Mesendoderm (in vitro differentiated cells): ENCODE measurements at regions not wholly inside any gene's neighbourhood (a gene's known extent, or its start where the extent isn't known, plus 50 kb on each side); places are given as distances from the start of the nearest gene placed in this dataset.
"Not testable (repeated sequence)": the region's sequence is repeated elsewhere in the genome, so short reads cannot be mapped to it uniquely, and the experiment has no call there.

Experiments
- DNase-seq: peaks from one replicate; pipeline ENCODE4 v3.0.0; 2013
- H2AK5ac ChIP-seq: 2 replicates; pipeline ENCODE4 v1.6.1; 2013; ENCODE audit warnings: low read length, inconsistent platforms
- H2BK120ac ChIP-seq: 2 replicates; pipeline ENCODE4 v1.6.1; 2013; ENCODE audit warnings: low read depth, mild to moderate bottlenecking, low read length, moderate library complexity, mixed read lengths
- H2BK15ac ChIP-seq: replicated peaks from 2 replicates; pipeline ENCODE4 v1.6.1; 2013; ENCODE audit warnings: low read depth, mild to moderate bottlenecking, moderate library complexity
- H2BK5ac ChIP-seq: 2 replicates; pipeline ENCODE4 v1.6.1; 2013; ENCODE audit warnings: low read length, inconsistent platforms
- H3K18ac ChIP-seq: 2 replicates; pipeline ENCODE4 v1.6.1; 2013; ENCODE audit warnings: mild to moderate bottlenecking, low read length, mixed read lengths
- H3K23ac ChIP-seq: one replicate; pipeline ENCODE4 v1.6.1; 2013; ENCODE audit warnings: low read length
- H3K27ac ChIP-seq: 2 replicates; pipeline ENCODE4 v1.5.1; 2013; ENCODE audit warnings: low read depth, mild to moderate bottlenecking, inconsistent platforms, low read length, moderate library complexity
- H3K27me3 ChIP-seq: 2 replicates; pipeline ENCODE4 v1.6.1; 2013; ENCODE audit warnings: low read length, control low read depth, mild to moderate bottlenecking, inconsistent platforms; ENCODE audit not compliant: insufficient read depth, poor library complexity
- H3K36me3 ChIP-seq: 2 replicates; pipeline ENCODE4 v1.6.1; 2013; ENCODE audit warnings: low read length, inconsistent platforms; ENCODE audit not compliant: control insufficient read depth, insufficient read depth
- H3K4ac ChIP-seq: one replicate; pipeline ENCODE4 v1.6.1; 2013; ENCODE audit warnings: low read depth, mild to moderate bottlenecking, low read length, moderate library complexity
- H3K4me1 ChIP-seq: 2 replicates; pipeline ENCODE4 v1.6.1; 2013; ENCODE audit warnings: low read depth, low read length, inconsistent platforms; ENCODE audit not compliant: control insufficient read depth
- H3K4me2 ChIP-seq: 2 replicates; pipeline ENCODE4 v1.6.1; 2013; ENCODE audit warnings: low read length
- H3K4me3 ChIP-seq: 2 replicates; pipeline ENCODE4 v1.5.1; 2013; ENCODE audit warnings: mild to moderate bottlenecking, low read length
- H3K56ac ChIP-seq: one replicate; pipeline ENCODE4 v1.6.1; 2013; ENCODE audit warnings: low read length
- H3K79me1 ChIP-seq: 2 replicates; pipeline ENCODE4 v1.6.1; 2013; ENCODE audit warnings: low read length, inconsistent platforms
- H3K79me2 ChIP-seq: 2 replicates; pipeline ENCODE4 v1.6.1; 2013; ENCODE audit warnings: mild to moderate bottlenecking, low read length; ENCODE audit not compliant: control insufficient read depth, insufficient read depth
- H3K9ac ChIP-seq: 2 replicates; pipeline ENCODE4 v1.6.1; 2013; ENCODE audit warnings: low read length, inconsistent platforms
- H4K5ac ChIP-seq: one replicate; pipeline ENCODE4 v1.6.1; 2013; ENCODE audit warnings: low read length
- H4K8ac ChIP-seq: one replicate; pipeline ENCODE4 v1.6.1; 2013; ENCODE audit warnings: low read depth, mild to moderate bottlenecking, control low read depth, low read length, moderate library complexity
- WGBS: extraction: QIAGEN DNeasy Blood & Tissue Kit; methylation state at CpG from one replicate; pipeline ENCODE4 v1.1.7; 2013; ENCODE audit warnings: low lambda C conversion rate, missing lambda C conversion rate; ENCODE audit not compliant: insufficient coverage; ENCODE audit errors: extremely low coverage; 5-methylcytosine and 5-hydroxymethylcytosine counted together

- DNase-seq = no peak
- H3K27me3 ChIP-seq = no peaks in the 10 kb centered on the region
- H3K79me2 ChIP-seq = no peaks in the 10 kb centered on the region
- no peak overlapping the region for H3K9ac ChIP-seq
- H4K8ac ChIP-seq = no peak overlapping the region
- H2BK15ac ChIP-seq = no peak overlapping the region
- no peak overlapping the region for H2AK5ac ChIP-seq
- no peaks in the 10 kb centered on the region for H3K36me3 ChIP-seq
- no peaks in the 10 kb centered on the region for H3K4me1 ChIP-seq
- no peak overlapping the region for H2BK5ac ChIP-seq
- H3K4ac ChIP-seq = no peak overlapping the region
- no peak overlapping the region for H3K4me3 ChIP-seq
- no peak overlapping the region for H3K27ac ChIP-seq
- no peak overlapping the region for H3K23ac ChIP-seq
- H3K79me1 ChIP-seq = no peaks in the 10 kb centered on the region
- no peak overlapping the region for H4K5ac ChIP-seq
- H3K56ac ChIP-seq = no peak overlapping the region
- H3K4me2 ChIP-seq = no peak overlapping the region
- no CpG with 5 or more reads among the region's 1 CpG for WGBS
- no peak overlapping the region for H3K18ac ChIP-seq
- H2BK120ac ChIP-seq = no peak overlapping the region
Measured at GRCh38 chr3:40689837-40690236, 165.1 kb downstream of the ZNF621 start.

- H3K9ac ChIP-seq = no peak overlapping the region
Measured at GRCh38 chr3:40690749-40691451, 166.1 kb downstream of the ZNF621 start.

GRCh38 chr3:40691452-40691861 lies 166.7 kb downstream of the ZNF621 start:
- H2BK120ac ChIP-seq = no peak overlapping the region
- H3K23ac ChIP-seq = no peak overlapping the region
- H3K79me1 ChIP-seq = no peaks in the 10 kb centered on the region
- no peak overlapping the region for H3K4ac ChIP-seq
- no CpG with 5 or more reads among the region's 4 CpGs for WGBS
- H3K79me2 ChIP-seq = no peaks in the 10 kb centered on the region
- no peaks in the 10 kb centered on the region for H3K4me1 ChIP-seq
- no peak overlapping the region for H4K5ac ChIP-seq
- H2BK5ac ChIP-seq = no peak overlapping the region
- no peak overlapping the region for H3K18ac ChIP-seq
- no peak overlapping the region for H3K9ac ChIP-seq
- no peak overlapping the region for H3K4me2 ChIP-seq
- H2AK5ac ChIP-seq = no peak overlapping the region
- DNase-seq = no peak
- H4K8ac ChIP-seq = no peak overlapping the region
- H3K36me3 ChIP-seq = no peaks in the 10 kb centered on the region
- H3K27ac ChIP-seq = no peak overlapping the region
- H2BK15ac ChIP-seq = no peak overlapping the region
- no peaks in the 10 kb centered on the region for H3K27me3 ChIP-seq
- no peak overlapping the region for H3K56ac ChIP-seq
- H3K4me3 ChIP-seq = no peak overlapping the region

More at GRCh38 chr3:40690749-40691451, 166.1 kb downstream of the ZNF621 start:
- no peak overlapping the region for H3K4ac ChIP-seq
- no peak overlapping the region for H3K18ac ChIP-seq
- DNase-seq = no peak
- H3K56ac ChIP-seq = no peak overlapping the region
- H3K79me1 ChIP-seq = no peaks in the 10 kb centered on the region
- no peak overlapping the region for H2AK5ac ChIP-seq
- no CpG with 5 or more reads among the region's 9 CpGs for WGBS
- no peak overlapping the region for H3K4me2 ChIP-seq
- no peaks in the 10 kb centered on the region for H3K36me3 ChIP-seq
- H3K23ac ChIP-seq = no peak overlapping the region
- no peak overlapping the region for H3K27ac ChIP-seq
- H4K5ac ChIP-seq = no peak overlapping the region
- H2BK15ac ChIP-seq = no peak overlapping the region
- no peak overlapping the region for H2BK120ac ChIP-seq
- no peaks in the 10 kb centered on the region for H3K27me3 ChIP-seq
- H2BK5ac ChIP-seq = no peak overlapping the region
- H3K4me3 ChIP-seq = no peak overlapping the region
- H3K79me2 ChIP-seq = no peaks in the 10 kb centered on the region
- H4K8ac ChIP-seq = no peak overlapping the region
- no peaks in the 10 kb centered on the region for H3K4me1 ChIP-seq

DNA sequence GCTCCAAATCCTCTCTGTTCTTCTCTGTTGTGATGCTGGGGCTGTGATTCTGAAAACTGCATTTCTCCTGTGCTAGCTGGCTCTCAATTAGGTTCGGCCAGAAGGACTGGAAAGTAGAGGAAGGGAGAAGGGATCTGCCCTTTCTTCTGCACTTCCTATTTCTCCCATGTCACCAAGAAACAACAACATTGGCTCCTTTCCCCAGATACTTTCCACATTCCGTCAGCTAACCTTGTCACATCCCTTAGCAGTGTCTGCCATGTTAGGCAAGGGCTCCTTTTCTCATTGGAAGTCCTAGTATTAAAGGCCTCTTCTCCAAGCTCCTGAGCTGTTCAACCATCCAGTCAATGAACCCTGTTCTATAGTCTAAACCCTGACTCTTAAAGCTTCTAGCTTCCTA lies 171.1 kb downstream of the ZNF621 start:
- no peak overlapping the region for H3K23ac ChIP-seq
- no peak overlapping the region for H2BK5ac ChIP-seq
- H3K79me2 ChIP-seq = no peaks in the 10 kb centered on the region
- no peak overlapping the region for H2BK15ac ChIP-seq
- no peak overlapping the region for H3K4me3 ChIP-seq
- H3K9ac ChIP-seq = no peak overlapping the region
- no peaks in the 10 kb centered on the region for H3K79me1 ChIP-seq
- no peak overlapping the region for H3K4ac ChIP-seq
- H4K8ac ChIP-seq = no peak overlapping the region
- no peak overlapping the region for H3K56ac ChIP-seq
- H2AK5ac ChIP-seq = no peak overlapping the region
- H3K4me2 ChIP-seq = no peak overlapping the region
- no peaks in the 10 kb centered on the region for H3K4me1 ChIP-seq
- no peaks in the 10 kb centered on the region for H3K27me3 ChIP-seq
- no peak overlapping the region for H3K18ac ChIP-seq
- H4K5ac ChIP-seq = no peak overlapping the region
- no peak overlapping the region for H2BK120ac ChIP-seq
- H3K27ac ChIP-seq = no peak overlapping the region
- H3K36me3 ChIP-seq = no peaks in the 10 kb centered on the region
- WGBS = no CpG with 5 or more reads among the region's 2 CpGs
- DNase-seq = no peak

GRCh38 chr3:40698611-40699010 lies 173.9 kb downstream of the ZNF621 start:
- H2BK120ac ChIP-seq, H3K18ac ChIP-seq, H3K9ac ChIP-seq, H3K4me1 ChIP-seq, H3K27ac ChIP-seq, H3K36me3 ChIP-seq, H2BK5ac ChIP-seq, H4K8ac ChIP-seq, H3K56ac ChIP-seq, H3K23ac ChIP-seq, H2BK15ac ChIP-seq, H3K27me3 ChIP-seq, H3K4ac ChIP-seq, H3K79me1 ChIP-seq, H4K5ac ChIP-seq, H3K4me3 ChIP-seq, DNase-seq, H3K4me2 ChIP-seq, H2AK5ac ChIP-seq, H3K79me2 ChIP-seq: not testable (repeated sequence)

DNA sequence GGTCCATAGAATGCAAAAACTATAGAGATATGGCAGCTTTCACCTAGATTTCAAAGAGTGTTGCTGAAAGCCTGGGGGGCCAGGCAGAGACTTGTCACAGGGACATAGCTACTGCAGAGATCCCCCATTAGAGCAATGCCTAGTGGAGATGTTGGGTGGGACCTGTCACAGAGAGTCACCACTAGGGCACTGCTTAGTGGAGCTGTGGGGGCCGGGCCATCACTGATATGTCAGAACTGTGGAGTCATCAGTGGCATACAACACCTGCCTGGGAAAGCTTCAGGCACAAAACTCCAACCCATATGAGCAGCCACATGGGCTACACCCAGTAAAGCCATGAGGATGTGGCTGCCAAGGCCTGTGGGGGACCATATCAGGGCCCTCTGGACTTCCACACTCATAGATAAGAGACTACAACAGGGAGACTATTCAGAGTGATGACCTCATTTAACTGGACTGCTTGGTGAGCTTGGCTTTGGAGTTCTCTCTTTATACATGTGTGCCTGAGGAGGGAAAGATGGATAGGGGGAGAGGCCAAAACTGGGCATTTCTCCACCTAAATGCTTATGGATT lies 176.3 kb downstream of the ZNF621 start:
- Histone ChIP-seq H2AK5ac (no peak overlapping the region), H3K27ac (no peak overlapping the region), H3K79me1 (no peaks in the 10 kb centered on the region), H3K23ac (no peak overlapping the region), H2BK120ac (no peak overlapping the region), H2BK15ac (no peak overlapping the region), H3K4me2 (no peak overlapping the region), H3K9ac (no peak overlapping the region), H3K18ac (no peak overlapping the region), H4K8ac (no peak overlapping the region), H3K4me1 (no peaks in the 10 kb centered on the region), H3K4ac (no peak overlapping the region), H3K56ac (no peak overlapping the region), H3K36me3 (no peaks in the 10 kb centered on the region), H3K4me3 (no peak overlapping the region), H3K27me3 (no peaks in the 10 kb centered on the region), H2BK5ac (no peak overlapping the region), H3K79me2 (no peaks in the 10 kb centered on the region), H4K5ac (no peak overlapping the region)
- WGBS = no CpG with 5 or more reads among the region's 1 CpG
- DNase-seq = no peak
